HTR-8/SVneo (cell line): ENCODE measurements at regions not wholly inside any gene's neighbourhood (a gene's known extent, or its start where the extent isn't known, plus 50 kb on each side); places are given as distances from the start of the nearest gene placed in this dataset.
A peak's percentile ranks its signal among the peaks of the same experiment; 100 is the strongest.

Experiments
- DNase-seq: peaks from one replicate; pipeline ENCODE4 v3.0.0; 2011; ENCODE audit warnings: low spot score, mixed read lengths; ENCODE audit not compliant: insufficient read length
- FAIRE-seq: peaks from 2 replicates; lab custom pipeline; 2011; peaks lifted over from hg19 to GRCh38; lab: Jason Lieb, UNC

DNA sequence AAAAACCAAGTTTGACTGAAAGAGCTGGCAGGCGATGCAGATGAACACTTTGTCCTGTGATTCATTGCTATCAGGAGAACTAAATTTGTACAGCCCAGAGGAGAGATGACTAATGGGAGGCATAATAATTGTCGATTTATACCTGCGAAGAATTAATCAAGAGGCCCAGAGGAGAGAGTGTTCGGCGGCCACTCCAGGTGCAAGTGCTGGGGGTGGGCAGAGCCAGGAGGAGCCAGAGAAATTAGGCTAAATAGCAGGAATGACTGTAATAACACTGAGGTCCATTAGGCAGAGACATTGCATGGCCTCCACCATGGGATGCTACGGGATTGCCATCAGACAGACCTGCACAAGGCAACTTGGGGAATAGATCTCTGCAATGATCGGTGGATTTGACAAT lies 107.7 kb upstream of the UQCRFS1 start:
- no peak for FAIRE-seq

DNA sequence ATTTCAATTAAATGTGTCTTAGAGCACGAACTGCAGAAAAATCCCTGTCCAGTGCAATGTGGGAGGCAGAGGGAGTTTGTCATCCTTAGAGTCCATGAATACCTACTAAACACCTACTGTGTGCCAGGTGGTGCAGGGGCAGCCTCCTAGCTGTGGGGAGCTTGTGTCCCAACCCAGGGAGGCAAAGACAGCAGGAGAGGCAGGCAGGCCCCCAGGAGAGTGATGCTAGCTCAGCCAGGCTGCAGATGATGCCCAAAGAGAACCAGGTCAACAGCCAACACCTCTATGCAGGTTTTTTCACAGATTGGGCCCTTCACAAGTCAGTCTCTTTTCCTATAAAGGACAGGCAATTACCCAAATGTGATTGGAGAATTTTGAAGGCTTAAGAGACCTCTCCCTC lies 108.2 kb upstream of the UQCRFS1 start:
- FAIRE-seq (no peak), DNase-seq (no peak)

More for the DNA sequence above, 107.7 kb upstream of the UQCRFS1 start:
- no peak for DNase-seq

DNA sequence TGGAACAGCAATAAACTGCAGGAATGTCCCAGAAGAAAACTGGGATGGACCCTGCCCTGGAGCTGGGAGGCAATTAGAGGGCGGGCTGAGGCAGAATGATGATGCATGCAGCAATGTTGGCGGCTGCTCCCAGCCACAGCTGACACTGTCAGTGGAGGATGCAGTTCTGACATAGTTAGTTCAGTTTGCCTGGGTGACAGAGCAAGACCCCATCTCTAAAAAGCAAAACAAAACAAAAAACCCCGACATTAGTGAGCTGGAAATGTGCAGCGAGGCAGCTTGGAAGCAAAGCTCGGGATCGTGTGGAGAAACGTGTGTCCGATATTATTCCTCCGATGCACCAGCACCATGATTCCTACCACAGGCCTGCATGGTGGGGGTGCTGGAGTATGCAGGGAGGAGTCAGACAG lies 110.1 kb upstream of the UQCRFS1 start:
- FAIRE-seq (no peak), DNase-seq (no peak)

DNA sequence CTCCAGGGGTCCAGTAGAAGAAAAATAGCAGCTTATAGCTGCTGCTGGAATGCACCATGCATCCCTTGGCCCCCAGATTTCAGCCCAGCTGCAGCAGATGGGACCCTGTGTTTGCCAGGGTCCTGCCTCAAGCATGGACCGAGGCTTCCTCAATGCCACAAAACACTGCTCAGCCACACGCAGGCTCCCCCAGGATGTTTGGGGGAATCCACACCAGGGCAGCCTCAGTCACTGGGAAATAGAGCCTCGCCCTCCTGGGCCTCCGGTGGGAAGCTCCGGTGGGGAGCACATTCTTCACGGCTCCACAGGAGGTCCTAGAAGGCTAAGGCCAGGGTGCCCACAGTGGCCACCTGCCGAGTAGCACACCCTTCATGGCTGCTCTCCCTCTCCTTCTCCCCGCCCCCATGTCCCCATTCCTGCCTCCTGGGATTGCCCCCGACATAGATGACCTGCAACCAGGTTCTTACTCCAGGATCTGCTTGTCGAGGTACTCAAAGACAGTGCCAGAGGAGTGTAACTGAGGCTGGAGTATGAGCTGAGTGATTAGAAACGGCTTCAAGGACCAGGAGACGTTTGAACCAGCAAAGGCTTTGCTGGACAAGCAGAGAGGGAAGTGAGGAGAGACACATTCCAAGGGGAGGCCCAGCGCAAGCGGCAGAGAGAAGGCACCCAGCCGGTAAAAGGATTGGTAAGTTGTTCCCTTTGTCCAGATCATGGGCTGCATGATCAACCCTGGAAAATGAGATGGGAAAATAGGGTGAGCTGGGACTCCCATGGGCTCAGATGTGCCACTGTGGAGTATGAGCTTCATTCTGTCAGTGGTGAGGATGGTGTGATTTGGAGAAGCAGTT lies 110.7 kb upstream of the UQCRFS1 start:
- DNase-seq (no peak), FAIRE-seq (no peak)

DNA sequence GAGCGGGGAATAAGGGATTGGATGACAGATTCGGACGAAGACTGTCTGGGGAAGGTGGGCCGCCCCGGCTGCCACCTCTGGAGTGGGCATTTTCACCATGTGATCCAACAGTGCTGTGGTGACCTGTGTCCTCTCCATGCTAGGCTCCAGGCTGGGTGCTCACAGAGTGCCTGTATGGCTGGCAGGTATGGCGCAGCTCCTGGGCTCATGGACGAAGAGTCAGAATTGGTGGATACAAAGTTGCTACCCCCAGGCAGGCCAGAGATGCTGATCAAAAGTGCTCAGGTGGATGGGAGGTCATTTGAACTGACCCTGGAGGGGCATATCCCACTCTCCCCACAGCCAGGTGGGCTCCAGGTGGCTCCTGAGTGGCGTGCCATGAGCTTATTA lies 111.3 kb upstream of the UQCRFS1 start:
- DNase-seq (no peak), FAIRE-seq (no peak)

DNA sequence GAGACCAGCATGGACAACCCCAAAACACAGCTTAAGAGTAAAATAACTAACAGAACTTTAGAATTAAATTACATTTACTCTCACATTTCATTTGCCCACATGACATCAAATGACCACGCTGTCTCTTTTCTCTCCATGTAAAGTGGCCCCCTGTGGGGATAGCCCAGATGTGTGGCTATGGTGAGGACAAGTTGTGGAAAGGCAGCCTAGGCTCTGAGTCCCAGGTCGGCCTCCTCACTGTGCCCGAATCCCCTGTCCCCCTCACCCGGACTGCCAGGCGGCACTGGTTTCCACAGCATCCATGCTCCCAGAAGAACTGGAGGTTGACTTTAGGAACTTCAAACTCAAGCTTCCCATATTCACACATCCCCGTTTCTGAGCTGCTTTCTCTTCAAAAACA lies 111.8 kb upstream of the UQCRFS1 start:
- FAIRE-seq (no peak), DNase-seq (no peak)

DNA sequence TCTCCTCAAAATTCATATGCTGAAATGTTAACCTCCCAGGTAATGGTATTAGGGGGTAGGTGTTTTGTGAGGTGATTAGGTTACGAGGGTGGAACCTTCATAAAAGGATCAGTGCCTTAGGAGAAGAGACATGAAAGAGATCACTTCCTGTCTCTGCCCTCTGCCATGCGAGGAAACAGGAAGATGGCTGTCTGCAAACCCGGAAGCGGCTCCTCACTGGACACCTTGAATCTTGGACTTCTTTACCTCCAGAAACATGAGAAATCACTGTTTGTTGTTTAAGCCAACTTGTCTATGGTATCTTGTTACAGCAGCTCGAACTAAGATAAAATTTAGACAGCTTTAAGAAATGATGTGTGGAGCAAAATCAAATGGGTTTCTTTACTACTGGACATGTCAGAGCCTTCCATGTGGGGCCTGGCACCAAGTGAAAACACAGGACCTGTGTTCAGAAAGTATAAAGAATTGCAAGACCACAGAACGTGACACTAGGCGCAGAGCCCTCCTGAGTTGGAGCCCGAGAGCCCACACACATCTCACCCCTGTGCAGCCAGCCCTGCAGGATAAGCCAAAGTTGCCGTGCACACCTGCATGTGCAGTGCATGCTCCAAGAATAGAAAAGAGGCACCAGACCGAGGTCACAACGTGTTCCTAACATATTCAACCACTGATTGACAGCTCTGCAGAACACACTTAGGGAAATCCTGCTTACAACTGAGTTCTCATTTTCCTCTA lies 112.5 kb upstream of the UQCRFS1 start:
- FAIRE-seq: no peak
- no peak for DNase-seq

DNA sequence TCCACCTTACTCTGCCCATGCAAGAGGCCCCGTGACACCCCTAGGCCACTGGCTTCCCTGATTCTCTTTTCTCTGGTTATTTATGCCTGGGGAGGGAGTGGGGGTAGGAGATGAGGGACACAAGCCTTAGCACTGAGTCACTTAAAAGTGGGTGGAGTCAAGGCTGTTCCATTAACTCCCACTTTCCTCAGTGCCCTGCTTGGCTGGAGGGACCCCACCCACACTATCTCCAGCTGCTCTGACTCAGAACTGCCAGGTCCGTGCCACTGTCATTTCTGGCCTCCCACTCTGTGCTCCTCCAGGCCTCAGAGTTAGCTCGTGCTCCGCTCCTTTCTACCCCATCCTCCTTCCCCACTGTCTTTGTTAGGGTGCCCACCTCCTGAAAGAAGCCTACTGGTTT lies 113.4 kb upstream of the UQCRFS1 start:
- DNase-seq: no peak
- no peak for FAIRE-seq

DNA sequence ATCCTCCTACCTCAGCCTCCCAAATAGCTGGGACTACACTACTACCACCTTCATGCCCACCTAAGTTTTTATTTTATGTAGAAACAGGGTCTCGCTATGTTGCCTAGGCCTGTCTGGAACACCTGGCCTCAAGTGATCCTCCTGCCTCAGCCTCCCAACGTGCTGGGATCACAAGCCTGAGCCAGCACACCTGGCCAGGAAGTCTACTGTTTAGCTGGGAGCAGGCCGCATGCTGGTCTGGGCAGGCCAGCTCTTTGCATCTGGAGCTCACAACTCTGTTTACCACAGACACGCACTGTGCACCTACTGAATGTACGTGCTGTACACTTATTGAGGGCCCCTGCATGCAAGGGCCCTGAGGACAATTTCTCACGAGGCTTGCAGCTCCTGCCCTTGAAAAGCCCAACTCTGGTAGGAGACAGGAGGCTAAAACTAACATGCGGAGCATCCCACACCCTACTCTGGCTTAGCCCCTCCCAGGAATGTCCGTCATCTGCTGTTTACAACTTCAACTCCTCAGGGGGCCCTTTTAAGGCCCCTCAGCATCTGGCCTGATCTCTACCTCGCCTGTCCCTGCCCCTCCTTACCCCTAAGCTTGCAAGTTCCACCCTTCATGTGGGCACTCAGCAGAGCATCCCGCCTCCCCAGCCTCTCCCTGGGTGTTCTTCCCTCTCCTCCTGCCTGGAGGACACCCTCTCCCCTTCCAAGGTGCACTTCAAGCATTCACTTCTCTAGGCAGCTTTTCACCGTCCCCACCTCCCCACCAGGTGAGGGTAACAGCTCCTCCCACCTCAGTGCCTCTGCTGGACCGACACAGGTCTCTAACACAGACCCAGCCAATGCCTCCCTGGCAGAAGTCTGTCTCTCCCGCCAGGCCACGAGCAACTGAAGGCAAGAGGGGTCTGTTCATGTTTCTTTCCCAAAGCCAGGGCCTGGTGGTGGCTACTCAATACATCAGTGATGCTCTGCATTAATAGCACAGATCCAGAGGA lies 114.2 kb upstream of the UQCRFS1 start:
- no peak for DNase-seq
- no peak for FAIRE-seq

DNA sequence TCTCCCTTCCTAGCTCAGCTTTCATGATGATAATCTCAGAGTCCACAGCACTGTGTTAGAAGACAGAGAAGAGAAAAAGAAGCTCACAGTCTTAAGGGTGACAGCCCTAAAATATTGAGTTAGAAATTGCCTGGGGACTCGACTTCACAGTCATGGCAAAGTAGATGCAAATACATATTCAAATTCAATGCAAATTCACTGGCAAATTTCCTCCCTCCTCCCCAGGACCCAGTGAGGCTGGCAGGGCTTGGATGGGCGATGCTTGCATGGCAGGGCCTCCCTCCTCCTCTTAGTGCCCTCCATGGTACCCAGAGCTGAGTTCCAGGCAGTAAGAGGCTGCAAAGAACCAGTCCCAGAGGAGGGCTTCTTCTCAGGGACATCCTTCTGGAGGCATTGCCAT lies 115.6 kb upstream of the UQCRFS1 start:
- FAIRE-seq: no peak
- DNase-seq: no peak

DNA sequence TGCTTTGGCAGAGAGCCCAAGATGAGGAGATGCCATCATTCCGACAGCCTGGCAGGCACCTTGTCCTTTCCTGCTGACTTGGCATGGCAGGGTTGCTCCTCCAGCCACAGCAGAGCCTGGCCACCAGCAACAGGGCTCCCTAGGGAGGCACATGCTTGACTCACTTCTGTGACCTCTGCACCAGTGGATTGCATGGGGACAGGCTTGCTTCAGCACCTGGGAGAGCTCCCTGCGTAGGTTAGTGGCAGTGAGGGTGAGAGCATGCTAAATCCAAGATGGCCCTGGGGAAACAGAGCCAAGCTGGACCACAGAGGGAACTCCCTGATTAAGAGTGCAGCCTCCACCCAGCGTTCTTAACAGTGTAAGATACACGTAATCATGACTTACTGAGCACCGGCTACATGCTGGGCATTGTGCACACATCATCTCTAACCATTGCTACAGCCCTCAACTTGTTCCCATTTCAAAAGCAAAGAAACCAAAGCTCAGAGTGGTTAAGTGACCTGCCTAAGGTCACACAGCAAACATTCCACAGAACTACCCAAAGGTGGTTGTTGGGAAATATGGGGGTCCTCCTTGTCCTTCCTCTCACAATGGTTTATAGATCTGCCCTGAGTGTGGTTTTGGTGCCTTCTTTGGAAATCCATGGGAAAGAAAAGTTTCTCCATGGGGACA lies 116.6 kb upstream of the UQCRFS1 start:
- FAIRE-seq (no peak), DNase-seq (no peak)

DNA sequence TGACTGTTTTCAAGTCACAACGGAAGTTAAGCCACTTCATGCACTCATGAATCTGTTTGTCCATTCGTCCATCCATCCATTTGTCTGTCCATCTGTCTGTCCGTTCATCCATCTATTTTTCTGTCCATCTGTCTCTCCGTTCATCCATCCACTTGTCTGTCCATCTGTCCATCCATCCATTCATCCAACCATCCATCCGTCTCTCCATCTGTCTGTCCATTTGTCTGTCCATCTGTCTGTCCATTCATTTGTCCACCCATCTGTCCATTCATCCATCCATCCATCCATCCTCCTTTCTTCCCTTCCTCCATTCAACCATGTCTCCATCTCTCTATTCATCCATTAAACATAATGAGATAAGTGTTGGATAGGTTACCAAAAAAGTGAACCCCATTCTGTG lies 123.5 kb upstream of the UQCRFS1 start:
- no peak for DNase-seq
- peak; percentile 44 for FAIRE-seq

DNA sequence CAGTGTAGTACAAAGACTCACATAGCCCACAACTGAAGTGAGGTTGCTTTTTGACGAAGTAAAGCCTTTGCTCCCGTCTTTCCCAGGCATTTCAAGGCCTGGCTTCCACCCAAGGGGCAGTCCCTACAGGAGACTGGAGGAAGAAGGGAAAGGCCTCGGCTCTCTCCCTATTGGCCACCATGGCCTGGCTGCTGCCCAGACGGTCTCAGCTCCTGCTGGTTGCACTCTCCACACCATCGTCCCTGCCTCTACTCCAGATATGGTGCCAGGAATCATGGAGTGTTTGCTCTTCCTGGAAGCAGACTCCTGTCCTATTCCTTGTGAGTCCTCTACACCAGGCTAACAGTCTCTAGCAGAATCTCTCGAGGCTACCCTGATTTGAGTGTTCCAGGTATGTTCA lies 124.1 kb upstream of the UQCRFS1 start:
- DNase-seq: no peak
- FAIRE-seq: no peak

DNA sequence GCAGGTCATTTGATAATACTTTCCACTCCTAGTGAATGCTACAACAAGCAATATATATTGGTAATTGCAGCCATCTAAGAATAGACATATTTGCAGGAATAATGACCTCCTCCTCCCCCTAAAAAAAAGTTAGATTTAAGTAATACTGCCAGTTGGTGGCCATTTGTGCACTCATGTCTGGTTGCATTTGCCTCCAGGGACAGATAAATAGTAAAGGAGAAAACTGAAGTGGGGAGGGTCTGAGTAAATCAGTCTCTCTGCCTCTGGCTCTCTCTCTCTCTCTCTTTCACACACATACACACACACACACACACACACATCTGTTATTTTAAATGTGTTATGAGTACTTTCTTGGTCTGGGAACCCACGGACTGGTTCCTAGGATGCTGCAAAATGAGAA lies 125.5 kb upstream of the UQCRFS1 start:
- no peak for DNase-seq
- FAIRE-seq: no peak

DNA sequence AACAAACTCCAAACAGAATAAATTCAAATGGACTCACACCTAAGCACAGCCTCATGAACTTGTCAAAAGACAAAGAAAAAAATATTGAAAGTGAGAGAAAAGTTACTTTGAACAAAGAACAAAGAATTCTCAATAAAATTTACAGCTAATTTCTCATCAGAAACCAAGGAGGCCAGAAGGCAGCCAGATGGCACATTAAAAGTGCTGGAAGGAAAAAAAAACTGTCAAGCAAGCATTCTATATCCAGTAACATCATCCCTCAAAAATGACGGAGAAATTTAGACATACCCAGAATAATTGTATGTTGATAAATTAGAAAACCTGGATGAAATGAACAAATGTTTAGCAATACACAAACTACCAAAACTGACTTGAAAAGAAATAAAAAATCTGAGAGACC lies 129.8 kb upstream of the UQCRFS1 start:
- no peak for FAIRE-seq
- no peak for DNase-seq

DNA sequence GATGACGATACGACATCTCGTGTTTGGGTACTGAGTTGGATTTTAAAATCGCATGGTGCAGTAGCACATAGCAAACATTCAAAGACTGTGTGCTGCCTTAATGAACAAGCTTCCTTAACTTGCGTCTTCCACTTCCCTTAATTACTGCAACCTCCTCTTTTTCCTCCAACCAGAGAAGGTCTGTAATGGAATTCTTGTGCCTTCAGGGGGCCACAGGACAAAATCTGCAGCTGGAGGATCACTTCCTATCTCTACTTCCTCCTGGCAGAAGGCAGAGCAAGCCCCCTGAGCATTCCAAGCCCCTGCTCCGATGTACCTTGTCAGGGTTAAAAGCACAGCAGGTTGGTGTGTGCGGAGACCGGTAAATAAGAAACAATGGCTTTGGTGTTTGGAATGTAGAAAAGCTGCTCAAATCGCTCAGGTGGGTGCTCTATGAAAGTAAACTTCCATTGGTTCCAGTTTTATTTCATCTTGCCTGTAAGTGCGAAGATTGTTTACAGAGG lies 151.3 kb upstream of the UQCRFS1 start:
- no peak for DNase-seq
- FAIRE-seq: no peak

DNA sequence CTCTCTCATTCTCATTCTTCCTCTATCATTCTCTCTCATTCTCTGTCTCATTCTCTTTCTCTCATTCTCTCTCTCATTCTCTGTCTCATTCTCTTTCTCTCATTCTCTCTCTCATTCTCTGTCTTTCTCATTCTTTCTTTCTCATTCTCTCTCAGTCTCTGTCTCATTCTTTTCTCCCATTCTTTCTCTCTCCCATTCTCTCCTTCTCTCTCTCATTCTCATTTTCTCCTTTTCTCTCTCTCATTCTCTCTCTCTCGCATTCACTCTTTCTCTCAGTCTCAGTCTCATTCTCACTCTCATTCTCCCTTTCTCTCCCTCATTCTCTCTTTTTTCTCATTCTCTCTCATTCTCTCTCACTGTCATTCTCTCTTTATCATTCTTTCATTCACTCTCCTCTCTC lies 152.0 kb upstream of the UQCRFS1 start:
- no peak for DNase-seq
- no peak for FAIRE-seq

DNA sequence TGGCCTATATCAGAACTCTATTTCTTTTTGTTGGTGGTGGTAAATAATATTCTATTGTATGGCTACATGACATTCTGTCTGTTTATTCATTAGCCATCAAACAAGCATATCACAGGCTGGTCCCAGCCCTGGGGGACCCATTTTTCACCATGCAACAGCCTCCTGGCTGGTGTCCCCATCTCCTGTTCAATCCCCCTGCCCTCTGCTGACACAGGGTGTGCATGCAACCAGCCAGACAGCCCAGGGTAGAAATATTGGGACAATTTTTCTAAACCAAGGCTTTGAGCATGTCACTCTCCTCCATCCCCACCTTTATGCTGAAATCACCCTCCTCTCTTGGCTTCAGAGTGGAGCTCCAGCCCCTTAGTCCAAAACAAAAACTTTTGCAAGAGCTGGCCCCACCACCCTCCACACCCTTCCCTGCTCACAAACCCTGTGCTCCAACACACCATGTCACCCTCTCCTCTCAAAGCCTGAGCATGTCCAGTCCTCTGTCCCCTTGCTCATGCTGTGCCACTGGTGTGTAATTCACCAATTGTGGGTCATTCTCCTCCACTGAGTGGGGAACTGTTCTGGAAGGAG lies 153.0 kb upstream of the UQCRFS1 start:
- FAIRE-seq: no peak
- no peak for DNase-seq

DNA sequence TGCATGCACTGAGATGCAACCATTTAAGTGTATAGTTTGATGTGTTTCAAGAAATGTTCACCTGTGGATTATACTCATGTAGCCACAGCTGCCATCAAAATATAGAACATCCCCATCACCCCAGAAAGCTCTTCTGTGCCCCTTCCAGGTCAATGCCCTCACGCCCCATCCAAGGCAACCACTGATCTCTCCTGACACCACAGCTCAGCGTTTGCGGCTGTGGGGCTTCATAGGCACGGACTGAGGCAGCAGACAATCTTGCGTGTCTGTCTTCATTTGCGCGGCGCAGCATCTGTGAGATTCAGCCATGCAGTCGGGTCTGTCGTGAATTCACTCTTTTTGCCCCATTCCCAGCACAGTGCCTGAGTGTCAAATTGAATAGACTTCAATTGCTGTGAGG lies 153.8 kb upstream of the UQCRFS1 start:
- DNase-seq (no peak), FAIRE-seq (no peak)
